T1000 (cell line): ENCODE measurements at regions not wholly inside any gene's neighbourhood (a gene's known extent, or its start where the extent isn't known, plus 50 kb on each side); places are given as distances from the start of the nearest gene placed in this dataset.

ENCODE experiments used
- DNase-seq: peaks from one replicate; lab custom pipeline; 2025; ENCODE audit warnings: mixed read lengths; lab: John Stamatoyannopoulos, UW

GRCh38 chr5:159758189-159758588, 158.1 kb upstream of the ADRA1B start:
- no peak for DNase-seq

- no peak for DNase-seq
These were observed 156.4 kb upstream of the ADRA1B start for GRCh38 chr5:159759791-159760290.

- DNase-seq: no peak
These were observed 153.4 kb upstream of the ADRA1B start for GRCh38 chr5:159762921-159763320.

GRCh38 chr5:159763562-159763961, 152.7 kb upstream of the ADRA1B start:
- DNase-seq: no peak

- DNase-seq: peak; percentile 45
These were observed 151.8 kb upstream of the ADRA1B start for GRCh38 chr5:159764283-159765134.

- DNase-seq: no peak
These were observed 151.2 kb upstream of the ADRA1B start for GRCh38 chr5:159765135-159765433.

- no peak for DNase-seq
These were observed 150.3 kb upstream of the ADRA1B start for GRCh38 chr5:159765760-159766517.

GRCh38 chr5:159768243-159768642, 148.0 kb upstream of the ADRA1B start:
- DNase-seq: no peak

- no peak for DNase-seq
These were observed 143.6 kb upstream of the ADRA1B start for GRCh38 chr5:159772698-159773061.

GRCh38 chr5:159773062-159773924, 143.0 kb upstream of the ADRA1B start:
- DNase-seq: peak; percentile 71

- DNase-seq: no peak
These were observed 141.7 kb upstream of the ADRA1B start for GRCh38 chr5:159774476-159775031.

GRCh38 chr5:159775890-159776289, 140.4 kb upstream of the ADRA1B start:
- no peak for DNase-seq

- no peak for DNase-seq
These were observed 139.1 kb upstream of the ADRA1B start for GRCh38 chr5:159777049-159777660.

- no peak for DNase-seq
These were observed 136.8 kb upstream of the ADRA1B start for GRCh38 chr5:159779481-159779880.

GRCh38 chr5:159780246-159780645, 136.0 kb upstream of the ADRA1B start:
- DNase-seq: no peak

GRCh38 chr5:159781626-159782157, 134.6 kb upstream of the ADRA1B start:
- no peak for DNase-seq

- no peak for DNase-seq
These were observed 133.9 kb upstream of the ADRA1B start for GRCh38 chr5:159782197-159782994.

GRCh38 chr5:159782995-159783300, 133.3 kb upstream of the ADRA1B start:
- no peak for DNase-seq

GRCh38 chr5:159783726-159784247, 132.5 kb upstream of the ADRA1B start:
- no peak for DNase-seq

- DNase-seq: no peak
These were observed 131.3 kb upstream of the ADRA1B start for GRCh38 chr5:159784993-159785392.
